GM21390 (cell line): ENCODE measurements at regions not wholly inside any gene's neighbourhood (a gene's known extent, or its start where the extent isn't known, plus 50 kb on each side); places are given as distances from the start of the nearest gene placed in this dataset.
"Not testable (repeated sequence)": the region's sequence is repeated elsewhere in the genome, so short reads cannot be mapped to it uniquely, and the experiment has no call there.

ENCODE experiments used
- ATAC-seq: cut with Tn5 transposase; IDR thresholded peaks from one replicate; pipeline ENCODE4 v1.9.1; 2021; ENCODE audit not compliant: unreplicated experiment

DNA sequence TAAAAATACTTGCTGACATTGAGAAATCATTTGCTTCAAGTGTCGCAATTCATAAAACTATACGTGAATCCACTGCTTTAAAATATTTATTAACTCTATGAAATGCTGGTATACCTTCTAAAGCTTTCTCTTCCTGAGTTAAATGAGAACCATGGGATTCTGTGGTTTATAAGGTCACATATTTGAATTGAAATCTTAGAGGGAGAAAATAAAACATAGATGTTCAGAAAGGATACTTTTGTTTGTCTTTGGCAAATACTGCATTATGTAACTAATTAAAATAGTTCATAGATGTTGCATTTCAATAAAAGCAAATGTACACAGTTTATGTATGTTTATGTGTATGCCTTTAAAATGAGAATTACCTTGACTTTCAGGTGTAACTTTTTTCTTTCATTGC lies 250.1 kb downstream of the FAM170A start:
- no peak for ATAC-seq

DNA sequence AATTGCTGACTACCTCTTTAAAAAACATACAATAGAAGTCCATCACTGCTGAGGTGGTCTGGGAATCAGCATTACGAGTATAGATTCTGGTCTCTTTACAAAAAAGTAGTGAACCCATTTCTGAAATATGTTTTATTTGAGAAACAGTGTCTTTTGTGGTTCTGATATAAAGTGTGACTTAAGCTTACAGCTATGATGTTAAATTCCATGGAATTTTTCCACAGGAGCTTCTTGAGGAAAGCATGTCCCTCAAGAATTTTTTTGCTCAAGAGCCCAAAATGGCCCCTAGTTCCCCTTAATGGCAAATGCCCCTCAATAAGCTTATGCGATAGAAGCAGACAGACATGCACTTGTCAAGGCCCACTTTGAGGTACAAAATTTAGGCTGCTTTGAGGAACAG lies 265.7 kb downstream of the FAM170A start:
- no peak for ATAC-seq

DNA sequence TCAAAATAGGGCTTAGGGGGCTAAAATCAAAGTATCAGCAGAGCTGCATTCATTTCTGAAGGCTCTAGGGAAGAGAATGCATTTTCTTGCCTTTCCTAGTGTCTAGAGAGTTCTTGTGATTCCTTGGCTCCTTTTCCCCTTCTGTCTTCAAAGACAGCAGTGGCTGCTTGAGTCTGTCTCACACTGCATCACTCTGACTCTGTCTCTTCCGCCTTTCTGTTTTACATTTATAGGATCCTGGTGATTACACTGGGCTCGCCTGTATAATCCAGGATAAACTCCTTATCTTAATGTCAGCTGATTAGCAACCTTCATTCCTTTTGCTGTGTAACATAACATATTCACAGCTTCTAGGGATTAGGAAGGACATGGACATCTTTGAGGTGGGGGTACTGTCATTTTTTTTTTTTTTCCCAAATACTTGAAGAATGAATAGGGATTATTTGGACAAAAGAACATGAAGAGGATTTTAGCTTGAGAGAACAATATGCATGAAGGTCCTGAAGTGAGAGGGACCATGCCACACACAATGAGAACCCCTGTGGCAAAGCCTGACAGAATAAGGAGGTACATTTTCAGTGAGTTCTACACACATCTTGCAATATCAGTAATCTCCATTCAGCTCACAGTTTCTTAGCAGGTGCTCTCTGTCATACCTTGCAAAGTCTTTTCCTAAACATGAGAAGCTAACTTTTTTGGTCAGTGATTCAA lies 267.6 kb downstream of the FAM170A start:
- no peak for ATAC-seq

DNA sequence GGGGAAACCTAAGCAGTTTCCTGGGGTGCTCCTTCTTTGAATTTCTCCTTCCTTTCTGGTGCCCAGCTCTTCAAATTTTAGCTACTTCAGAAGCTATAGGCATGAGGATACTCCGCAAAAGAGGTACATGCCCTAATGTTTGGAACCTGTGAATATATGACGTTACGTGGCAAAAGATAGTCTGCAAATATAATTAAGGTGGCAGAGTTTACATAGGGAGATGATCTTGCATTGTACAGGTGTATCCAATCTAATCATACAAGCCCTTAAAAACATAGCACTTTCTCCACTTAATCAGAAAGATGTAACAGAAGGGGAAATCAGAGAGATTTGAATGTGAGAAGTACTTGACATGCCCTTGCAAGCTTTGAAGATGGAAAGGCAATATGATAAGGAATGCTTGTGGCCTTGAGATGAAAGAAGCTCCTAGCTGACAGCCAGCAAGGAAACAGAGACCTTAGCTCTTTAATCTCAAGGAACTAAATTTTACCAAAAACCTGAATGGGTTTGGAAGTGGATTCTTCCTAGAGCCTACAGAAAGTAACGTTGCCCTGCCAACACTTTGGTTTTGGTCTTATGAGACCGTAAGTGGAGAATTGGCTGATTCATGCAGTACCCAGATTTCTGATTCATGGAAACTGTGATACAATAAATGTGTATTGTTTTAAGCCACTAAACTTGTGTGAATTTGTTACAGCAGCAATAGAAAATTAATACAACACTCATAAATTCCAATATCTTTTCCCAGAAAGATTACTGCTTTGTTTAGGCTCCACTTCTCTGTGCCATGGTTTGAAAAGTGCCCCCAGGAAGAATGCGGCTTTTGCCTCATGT lies 268.4 kb downstream of the FAM170A start:
- ATAC-seq: no peak

DNA sequence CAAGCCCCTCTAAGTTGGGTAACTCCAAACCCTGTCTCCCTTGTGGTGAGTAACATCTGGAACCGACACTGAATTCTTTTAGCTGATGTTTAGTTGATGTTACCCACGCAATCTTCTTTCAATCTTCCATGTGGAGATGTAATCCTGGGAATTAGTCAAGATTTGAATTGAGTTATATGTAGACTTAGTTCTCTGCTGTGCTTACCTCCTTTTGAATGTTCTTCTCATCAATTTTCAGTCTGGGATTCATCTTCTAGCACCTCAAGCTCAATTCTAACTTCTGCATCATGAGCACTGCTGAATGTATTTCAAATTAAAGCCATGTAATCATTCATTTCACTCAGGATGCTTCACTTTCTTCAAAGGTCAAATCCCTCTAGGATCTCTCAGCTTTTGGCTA lies 270.6 kb downstream of the FAM170A start:
- no peak for ATAC-seq

DNA sequence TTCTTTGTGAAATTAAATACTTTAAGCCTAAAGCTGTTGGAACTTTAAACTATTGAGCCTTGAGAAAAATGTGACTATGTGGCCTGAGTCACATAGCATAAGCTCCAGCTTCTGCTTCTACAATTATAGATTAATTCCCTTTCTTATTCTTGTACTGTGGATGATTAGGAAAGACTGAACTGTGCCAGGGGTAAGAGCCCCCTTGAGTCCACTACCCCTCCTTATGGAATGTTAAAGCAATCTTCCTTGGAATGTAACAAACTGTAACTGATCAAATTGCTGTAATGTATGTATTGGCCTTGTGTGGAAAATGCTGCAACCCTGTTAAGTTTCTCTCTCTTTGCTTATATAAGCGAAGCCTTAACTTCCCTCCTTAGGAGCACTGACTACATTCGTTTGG lies 273.2 kb downstream of the FAM170A start:
- no peak for ATAC-seq

DNA sequence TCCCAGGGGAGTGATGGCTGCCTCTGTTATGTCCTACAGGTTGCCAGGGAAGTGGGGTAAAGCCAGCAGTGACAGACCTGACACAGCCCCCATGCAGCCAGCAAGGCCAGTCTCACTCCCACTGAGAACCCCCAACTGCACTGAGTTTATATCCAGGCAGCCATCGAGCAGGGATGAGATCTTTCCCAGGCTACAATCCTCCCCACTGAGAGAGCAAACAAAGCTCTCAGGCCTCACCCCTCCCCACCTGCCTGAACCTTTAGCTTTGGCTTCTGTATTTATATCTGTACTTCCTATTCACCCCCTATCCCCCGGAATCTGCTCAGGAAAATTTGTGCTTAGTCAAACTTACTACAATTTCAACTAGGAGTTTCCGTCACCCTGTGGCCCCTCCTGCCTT lies 284.1 kb downstream of the FAM170A start:
- ATAC-seq: no peak

DNA sequence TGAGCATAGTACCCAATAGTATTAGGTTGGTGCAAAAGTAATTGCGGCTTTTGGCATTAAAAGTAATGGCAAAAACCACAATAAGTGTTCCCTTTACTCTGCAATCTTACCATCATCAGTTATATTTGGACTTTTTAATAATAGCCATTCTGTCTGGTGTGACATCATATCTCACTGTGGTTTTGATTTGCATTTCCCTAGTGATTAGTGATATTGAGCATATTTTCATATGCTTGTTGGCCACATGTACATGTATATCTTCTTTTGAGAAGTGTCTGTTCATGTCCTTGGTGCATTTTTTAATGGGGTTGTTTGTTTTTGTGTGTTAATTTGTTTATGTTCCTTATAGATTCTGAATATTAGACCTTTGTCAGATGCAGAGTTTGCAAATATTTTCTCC lies 289.9 kb downstream of the FAM170A start:
- no peak for ATAC-seq

DNA sequence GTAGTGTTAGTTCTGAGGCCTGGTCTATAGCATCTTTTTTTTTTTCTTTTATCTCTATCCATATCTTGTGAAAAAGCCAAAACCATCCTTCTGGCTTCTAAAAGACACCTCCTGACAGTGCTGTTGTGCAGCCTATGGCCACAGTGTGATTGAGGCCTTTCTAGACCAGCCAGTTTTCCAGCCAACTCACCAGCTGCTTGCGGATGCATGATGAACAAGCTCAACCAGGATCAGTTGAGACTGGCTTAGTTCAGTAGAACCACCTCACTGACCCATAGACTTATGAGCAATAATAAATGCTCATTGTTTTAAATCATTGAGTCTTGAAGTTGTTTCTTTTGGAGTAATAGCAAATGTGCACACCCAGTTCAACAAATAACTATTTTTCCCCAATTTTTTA lies 296.9 kb downstream of the FAM170A start:
- no peak for ATAC-seq

DNA sequence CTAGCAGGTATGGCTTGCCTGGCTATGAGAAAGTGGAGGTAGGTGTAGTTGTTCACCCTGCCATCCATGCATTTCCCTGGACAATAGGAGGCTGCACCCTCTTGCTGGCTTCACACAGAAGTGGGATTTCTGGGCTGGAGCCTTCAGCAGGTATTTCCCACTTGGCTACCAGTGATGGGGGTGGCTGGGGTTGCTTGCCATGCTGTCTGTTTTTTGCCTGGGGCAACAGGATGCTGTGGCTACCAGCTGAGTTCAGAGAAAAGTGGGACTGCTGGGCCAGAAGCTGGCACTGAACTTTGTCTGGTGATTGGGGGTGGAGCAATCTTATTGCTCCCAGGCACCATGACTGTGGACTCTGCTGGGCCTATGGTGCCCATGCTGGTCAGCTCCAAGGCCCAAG lies 299.6 kb downstream of the FAM170A start:
- ATAC-seq: no peak

DNA sequence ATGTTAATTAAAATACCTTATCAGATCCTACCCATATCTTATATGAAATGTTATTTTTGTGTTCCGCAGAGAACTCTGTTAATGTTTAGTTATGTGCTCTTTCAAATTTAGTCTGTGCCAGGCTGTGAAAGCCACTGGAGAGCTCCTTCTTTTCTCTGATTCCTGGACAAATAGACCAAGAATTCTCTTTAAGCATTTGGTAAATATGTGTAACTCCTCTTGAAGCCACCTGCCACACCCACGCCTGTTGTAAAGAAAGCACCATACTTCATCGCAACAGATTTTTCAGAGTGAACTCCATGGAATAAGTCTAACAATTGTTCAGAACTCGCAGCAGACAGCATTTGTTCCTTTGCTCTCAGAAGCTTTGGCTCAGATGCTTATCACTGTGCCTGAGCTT lies 301.1 kb downstream of the FAM170A start:
- ATAC-seq: no peak

DNA sequence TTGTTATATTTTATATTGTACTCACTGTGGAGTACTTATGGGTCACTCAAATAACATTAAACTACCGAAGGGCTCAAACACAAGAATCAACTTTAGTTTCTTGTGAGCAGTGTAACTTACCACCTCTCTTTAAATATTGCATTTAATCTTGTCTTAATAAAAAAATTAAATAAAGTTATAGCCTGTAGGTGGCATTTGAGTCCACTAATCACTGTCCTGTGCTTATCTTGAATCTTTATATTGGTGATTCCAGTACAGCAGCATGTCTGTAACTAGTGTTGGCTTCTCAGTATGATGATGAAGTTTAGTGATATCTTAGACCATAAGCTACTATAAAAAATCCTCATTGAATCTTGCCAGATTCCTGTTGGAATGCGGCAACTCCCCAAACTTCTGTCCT lies 313.8 kb downstream of the FAM170A start:
- ATAC-seq: no peak

DNA sequence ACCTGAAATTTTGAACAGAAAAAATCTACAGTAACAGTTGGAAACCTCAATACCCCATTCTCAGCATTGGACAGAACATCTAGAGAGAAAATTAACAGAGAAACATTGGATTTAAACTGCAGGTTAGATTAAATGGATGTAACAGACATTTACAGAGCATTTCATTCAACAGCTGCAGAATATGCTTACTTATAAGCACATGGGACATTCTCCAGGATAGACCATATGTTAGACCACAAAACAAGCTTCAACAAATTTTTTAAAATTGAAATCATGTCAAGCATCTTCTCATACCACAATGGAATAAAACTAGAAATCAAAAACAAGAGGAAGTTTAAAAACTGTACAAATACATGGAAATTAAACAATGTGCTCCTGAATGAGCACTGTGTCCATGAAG lies 316.3 kb downstream of the FAM170A start:
- ATAC-seq: no peak

DNA sequence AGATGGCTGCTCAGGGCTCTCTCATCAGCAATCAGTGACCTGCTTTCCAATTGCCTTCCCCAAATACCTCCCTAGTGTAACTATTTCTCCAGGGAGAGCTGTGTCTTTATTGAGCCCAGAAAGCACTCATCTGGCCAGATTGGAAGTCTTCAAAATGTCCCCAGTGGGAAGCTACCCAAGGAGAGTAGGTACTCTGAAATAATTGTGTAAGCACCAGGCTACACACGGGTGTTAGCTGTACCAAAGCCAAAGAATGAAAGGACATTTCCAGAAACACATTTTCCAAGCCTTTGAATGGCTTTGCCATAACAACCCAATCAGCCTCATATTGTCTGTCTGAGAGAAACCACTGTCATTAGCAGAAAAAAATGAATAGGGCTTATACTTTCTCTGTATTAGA lies 318.8 kb downstream of the FAM170A start:
- no peak for ATAC-seq

DNA sequence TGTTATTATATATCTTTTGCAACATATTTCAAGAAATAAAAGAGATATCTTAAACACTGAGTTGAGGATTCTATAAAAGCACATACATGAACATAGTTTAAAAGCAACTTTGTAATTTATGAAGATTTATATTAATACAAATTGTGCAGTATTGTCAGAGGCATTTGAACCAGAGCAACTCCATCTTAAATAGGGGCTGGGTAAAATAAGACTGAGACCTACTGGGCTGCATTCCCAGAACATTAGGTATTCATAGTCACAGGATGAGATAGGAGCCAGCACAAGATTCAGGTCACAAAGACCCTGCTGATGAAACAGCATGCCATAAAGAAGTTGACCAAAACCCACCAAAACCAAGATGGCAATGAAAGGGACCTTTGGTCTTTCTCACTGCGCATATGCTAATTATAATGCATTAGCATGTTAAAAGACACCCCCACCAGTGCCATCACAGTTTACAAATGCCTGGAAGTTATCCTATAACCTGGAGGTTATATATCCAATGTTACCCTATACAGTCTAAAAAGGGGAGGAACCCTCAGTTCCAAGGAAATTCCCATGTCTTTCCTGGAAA lies 320.2 kb downstream of the FAM170A start:
- no peak for ATAC-seq

DNA sequence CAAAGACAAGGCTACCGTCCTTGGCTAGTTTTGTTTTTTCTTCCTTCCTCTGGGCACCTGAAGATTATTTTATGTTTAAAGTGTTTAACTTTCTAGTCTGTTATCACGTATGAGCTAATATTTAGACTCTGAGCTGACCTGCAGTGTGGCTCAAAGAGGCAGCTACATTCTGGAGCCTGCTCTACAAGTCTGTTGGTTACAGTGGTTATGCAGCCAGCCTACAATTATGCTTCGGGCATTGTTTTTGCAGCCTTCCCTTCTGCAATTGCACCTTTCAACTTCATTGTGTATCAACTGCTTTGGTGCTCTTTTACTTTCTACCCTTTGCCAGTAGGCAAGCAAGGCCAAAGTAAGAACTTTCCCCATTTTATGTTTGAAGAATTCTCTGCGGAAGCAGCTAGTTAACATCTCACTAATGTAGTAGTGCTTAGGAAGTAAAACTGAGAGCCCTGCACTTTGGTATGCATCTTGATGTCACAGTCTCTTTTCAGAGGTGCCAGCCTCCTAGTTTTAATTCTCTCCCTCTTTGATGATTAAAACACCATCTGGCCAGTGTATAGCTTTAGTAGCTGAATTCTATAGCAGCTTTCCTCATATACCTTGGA lies 322.1 kb downstream of the FAM170A start:
- ATAC-seq: no peak

DNA sequence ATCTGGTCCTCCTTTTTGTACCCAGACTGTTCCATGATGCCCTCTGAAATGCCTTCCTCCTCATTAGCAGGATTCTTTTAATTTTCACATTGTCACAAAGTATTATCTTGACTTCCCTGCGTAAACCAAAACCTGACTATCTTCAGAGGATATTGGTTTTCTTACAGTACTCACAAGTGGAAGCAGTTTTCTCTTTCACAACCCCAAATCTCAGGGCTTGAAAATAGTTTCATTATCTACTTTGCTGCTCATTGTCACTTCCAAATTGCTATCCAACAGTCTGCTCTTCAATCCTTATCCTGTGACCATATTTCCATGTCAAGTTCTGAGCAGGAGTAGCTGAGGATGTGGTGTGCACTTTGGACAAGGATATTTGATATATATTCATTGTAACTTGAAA lies 324.1 kb downstream of the FAM170A start:
- no peak for ATAC-seq

DNA sequence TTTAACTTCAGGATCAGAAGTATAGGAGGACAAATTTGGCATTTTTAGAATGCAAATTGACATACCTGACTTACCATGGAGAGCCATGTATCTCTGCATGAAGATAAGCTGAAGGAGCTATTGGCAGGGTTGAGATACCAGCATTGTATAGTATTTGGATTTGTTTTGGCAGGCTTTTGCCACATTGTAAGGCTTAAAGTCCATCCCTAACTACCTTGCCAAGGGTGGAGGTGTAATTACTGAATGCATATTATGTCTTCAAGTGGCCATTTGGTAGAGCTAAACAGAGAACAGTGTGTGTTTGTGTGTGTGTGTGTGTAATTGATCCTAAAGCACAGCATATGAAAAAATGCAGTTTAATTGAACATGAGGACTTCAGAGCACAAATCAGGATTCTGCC lies 324.7 kb downstream of the FAM170A start:
- no peak for ATAC-seq

DNA sequence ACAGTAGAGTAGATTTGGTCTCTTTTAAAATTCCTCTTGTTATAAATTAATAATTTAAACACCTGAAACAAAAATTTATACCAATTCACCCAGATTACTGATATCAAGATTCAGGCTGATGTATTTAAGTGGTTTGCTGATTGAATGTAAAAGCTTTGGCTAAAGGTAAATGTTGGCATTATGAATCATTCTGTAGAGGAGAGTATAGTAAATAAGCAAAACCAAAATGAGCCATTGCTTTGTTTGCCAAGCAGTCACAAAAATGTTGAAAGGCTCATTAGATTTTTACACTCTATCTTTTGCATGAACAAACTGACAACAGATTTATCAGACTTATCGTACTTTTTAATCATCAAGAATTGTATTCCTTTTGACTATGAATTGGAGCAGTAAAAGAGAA lies 332.6 kb downstream of the FAM170A start:
- ATAC-seq: no peak

DNA sequence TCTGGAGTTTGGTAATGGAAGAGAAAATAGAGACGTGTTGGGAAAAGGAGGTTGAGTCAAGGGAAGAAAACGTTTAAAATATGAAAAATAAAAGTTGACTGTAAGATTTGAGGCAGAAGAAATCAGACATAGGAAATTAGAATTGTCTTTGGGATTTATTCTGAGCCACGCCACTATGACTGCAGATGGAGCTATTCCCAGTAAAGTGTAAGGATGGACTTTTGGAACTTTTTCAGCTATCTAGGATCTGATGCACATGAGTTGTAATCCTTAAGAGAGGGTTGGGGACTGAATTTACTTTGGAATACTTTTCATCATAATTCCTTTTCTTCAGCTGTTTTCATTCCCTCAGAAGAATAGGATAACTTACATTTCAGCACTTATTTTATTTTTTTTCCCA lies 336.7 kb downstream of the FAM170A start:
- ATAC-seq: no peak

DNA sequence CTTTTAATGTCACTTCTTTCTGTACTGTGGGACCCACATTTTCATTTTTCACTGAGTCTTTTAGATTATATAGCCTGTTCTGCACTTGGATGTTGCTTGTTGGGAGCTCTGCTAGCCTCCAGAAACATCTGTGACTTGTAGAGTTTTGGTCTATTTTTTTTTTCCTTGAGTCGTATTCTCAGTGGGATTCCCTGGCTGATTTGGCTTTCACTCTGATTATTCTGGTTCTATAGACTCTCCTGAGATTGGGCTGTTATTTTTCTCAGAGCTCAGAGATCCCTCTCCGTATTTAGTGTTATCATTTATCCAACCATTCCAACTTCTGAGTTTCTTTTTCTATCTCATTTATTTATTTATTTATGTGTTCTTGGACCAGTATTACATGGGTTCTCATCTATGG lies 339.3 kb downstream of the FAM170A start:
- no peak for ATAC-seq

DNA sequence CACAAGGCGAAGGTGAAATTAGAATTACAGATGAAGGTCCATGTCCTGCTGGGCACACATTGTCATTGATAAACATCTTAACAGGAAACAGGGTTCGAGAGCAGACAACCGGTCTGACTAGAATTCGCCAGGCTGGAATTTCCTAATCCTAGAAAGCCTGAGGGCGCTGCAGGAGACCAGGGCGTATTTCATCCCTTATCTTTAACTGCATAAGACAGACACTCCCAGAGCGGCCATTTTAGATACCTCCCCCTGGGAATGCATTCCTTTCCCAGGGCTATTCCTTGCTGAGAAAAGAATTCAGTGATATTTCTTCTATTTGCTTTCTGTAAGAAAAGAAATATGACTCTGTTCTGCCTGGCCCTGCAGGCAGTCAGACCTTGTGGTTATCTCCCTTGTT lies 357.7 kb downstream of the FAM170A start:
- ATAC-seq: not testable (repeated sequence)
